ENCODE measurements at regions not wholly inside any gene's neighbourhood (a gene's known extent, or its start where the extent isn't known, plus 50 kb on each side); places are given as distances from the start of the nearest gene placed in this dataset.

DNA sequence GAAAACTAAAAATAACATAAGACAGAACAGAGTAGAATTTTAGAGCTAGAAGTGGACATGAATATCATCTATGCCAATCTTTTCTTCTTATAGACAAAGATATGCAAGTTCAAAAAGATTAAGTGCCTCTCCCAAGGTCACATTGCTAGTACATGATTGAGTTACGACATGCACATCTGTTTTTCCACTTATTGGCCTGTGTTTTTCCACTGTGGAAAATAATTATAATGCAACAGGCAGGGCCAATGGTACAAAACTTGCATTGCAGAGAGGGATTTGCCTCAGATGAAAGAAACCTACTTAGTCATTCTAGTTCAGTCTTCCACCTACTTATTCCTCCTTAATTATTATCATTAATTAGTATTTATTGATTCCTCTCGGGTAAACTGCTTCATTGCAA lies 407.8 kb upstream of the SGCD start (continued):
- TF ChIP-seq, protein P1, sequence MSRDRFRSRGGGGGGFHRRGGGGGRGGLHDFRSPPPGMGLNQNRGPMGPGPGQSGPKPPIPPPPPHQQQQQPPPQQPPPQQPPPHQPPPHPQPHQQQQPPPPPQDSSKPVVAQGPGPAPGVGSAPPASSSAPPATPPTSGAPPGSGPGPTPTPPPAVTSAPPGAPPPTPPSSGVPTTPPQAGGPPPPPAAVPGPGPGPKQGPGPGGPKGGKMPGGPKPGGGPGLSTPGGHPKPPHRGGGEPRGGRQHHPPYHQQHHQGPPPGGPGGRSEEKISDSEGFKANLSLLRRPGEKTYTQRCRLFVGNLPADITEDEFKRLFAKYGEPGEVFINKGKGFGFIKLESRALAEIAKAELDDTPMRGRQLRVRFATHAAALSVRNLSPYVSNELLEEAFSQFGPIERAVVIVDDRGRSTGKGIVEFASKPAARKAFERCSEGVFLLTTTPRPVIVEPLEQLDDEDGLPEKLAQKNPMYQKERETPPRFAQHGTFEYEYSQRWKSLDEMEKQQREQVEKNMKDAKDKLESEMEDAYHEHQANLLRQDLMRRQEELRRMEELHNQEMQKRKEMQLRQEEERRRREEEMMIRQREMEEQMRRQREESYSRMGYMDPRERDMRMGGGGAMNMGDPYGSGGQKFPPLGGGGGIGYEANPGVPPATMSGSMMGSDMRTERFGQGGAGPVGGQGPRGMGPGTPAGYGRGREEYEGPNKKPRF (IDR thresholded peaks at IDR 0.05; ENCODE audit: low read depth, low read length): no peak

GRCh38 chr5:155919725-155920124 lies 407.2 kb upstream of the SGCD start:
- in situ Hi-C loops (cut with MboI) (no loop called here), intact Hi-C loops (cut with micrococcal nuclease) (no loop called here)
- Histone ChIP-seq H3K9me3 (replicated peaks; ENCODE audit: control insufficient read depth, insufficient read depth, low read depth, low read length) (no peaks in the 10 kb centered on the region; the same call in 1 of the 2 replicates), H3K27me3 (ENCODE audit: control insufficient read depth in 2 of 2, insufficient read depth in 2 of 2, low read length in 2 of 2) (no peaks in the 10 kb centered on the region), H3K4me1 (replicated peaks in 1 of 2; ENCODE audit: control insufficient read depth in 2 of 2, insufficient read depth in 2 of 2, low read length in 2 of 2) (no peaks in the 10 kb centered on the region), H3K27ac (ENCODE audit: extremely low read depth, low read depth, low read length) (no peak overlapping the region), H2AFZ (ENCODE audit: low read depth, low read length) (no peak overlapping the region), H3K9ac (ENCODE audit: insufficient read depth in 1 of 2, low read depth in 2 of 2, low read length in 2 of 2) (no peak overlapping the region), H4K20me1 (replicated peaks; ENCODE audit: control insufficient read depth, insufficient read depth, low read length) (no peaks in the 10 kb centered on the region), H3K79me2 (ENCODE audit: control insufficient read depth, insufficient read depth, low read length) (no peaks in the 10 kb centered on the region), H3K9me1 (ENCODE audit: control insufficient read depth, insufficient read depth, low read length) (no peaks in the 10 kb centered on the region), H3K4me3 (no peak overlapping the region), H3K4me2 (ENCODE audit: insufficient read depth, low read length) (no peak overlapping the region), H3K36me3 (ENCODE audit: control insufficient read depth, insufficient read depth, low read length) (no peaks in the 10 kb centered on the region)
- no peak for FAIRE-seq
- ATAC-seq: no peak
- DNase-seq (ENCODE audit: extremely low read depth in 1 of 4, low spot score in 3 of 4): no peak
- no TSS peak for BruUV-seq (replicated peaks)
- 0% methylated on average over 2 of the region's 2 CpGs for WGBS (ENCODE audit: insufficient coverage, low coverage, missing lambda C conversion rate)
- POLR2A ChIA-PET: no interaction called here
- CTCF ChIA-PET (ENCODE audit: low intra/inter-chr PET ratio): no interaction called here
- TF ChIP-seq, protein P2, sequence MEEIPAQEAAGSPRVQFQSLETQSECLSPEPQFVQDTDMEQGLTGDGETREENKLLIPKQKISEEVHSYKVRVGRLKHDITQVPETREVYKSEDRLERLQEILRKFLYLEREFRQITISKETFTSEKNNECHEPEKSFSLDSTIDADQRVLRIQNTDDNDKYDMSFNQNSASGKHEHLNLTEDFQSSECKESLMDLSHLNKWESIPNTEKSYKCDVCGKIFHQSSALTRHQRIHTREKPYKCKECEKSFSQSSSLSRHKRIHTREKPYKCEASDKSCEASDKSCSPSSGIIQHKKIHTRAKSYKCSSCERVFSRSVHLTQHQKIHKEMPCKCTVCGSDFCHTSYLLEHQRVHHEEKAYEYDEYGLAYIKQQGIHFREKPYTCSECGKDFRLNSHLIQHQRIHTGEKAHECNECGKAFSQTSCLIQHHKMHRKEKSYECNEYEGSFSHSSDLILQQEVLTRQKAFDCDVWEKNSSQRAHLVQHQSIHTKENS (CRISPR knock-in tag; IDR thresholded peaks at IDR 0.05): no peak
- no peak for TF ChIP-seq HDAC2 (IDR thresholded peaks at IDR 0.05)
- no peak for TF ChIP-seq POLR2AphosphoS2 (IDR thresholded peaks at IDR 0.05; ENCODE audit: low read length)
- TF ChIP-seq GATA2 (CRISPR knock-in tag; IDR thresholded peaks at IDR 0.05): no peak
- TF ChIP-seq SUPT5H (IDR thresholded peaks at IDR 0.05): no peak
- TF ChIP-seq HNRNPH1 (optimal IDR thresholded peaks at IDR 0.05; ENCODE audit: low read depth, low read length): no peak
- TF ChIP-seq GTF2F1 (IDR thresholded peaks at IDR 0.05; ENCODE audit: low read depth, low read length): no peak
- no peak for TF ChIP-seq ARID4B (CRISPR knock-in tag; IDR thresholded peaks at IDR 0.05)
- TF ChIP-seq, protein P3, sequence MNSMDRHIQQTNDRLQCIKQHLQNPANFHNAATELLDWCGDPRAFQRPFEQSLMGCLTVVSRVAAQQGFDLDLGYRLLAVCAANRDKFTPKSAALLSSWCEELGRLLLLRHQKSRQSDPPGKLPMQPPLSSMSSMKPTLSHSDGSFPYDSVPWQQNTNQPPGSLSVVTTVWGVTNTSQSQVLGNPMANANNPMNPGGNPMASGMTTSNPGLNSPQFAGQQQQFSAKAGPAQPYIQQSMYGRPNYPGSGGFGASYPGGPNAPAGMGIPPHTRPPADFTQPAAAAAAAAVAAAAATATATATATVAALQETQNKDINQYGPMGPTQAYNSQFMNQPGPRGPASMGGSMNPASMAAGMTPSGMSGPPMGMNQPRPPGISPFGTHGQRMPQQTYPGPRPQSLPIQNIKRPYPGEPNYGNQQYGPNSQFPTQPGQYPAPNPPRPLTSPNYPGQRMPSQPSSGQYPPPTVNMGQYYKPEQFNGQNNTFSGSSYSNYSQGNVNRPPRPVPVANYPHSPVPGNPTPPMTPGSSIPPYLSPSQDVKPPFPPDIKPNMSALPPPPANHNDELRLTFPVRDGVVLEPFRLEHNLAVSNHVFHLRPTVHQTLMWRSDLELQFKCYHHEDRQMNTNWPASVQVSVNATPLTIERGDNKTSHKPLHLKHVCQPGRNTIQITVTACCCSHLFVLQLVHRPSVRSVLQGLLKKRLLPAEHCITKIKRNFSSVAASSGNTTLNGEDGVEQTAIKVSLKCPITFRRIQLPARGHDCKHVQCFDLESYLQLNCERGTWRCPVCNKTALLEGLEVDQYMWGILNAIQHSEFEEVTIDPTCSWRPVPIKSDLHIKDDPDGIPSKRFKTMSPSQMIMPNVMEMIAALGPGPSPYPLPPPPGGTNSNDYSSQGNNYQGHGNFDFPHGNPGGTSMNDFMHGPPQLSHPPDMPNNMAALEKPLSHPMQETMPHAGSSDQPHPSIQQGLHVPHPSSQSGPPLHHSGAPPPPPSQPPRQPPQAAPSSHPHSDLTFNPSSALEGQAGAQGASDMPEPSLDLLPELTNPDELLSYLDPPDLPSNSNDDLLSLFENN (IDR thresholded peaks at IDR 0.05; ENCODE audit: low read depth in 2 of 2, low read length in 2 of 2): no peak
- TF ChIP-seq CCAR2 (IDR thresholded peaks at IDR 0.05; ENCODE audit: low read depth, low read length): no peak
